Neuronal stem cell (in vitro differentiated cells): ENCODE measurements at regions not wholly inside any gene's neighbourhood (a gene's known extent, or its start where the extent isn't known, plus 50 kb on each side); places are given as distances from the start of the nearest gene placed in this dataset.
A peak's percentile ranks its signal among the peaks of the same experiment; 100 is the strongest.

ENCODE experiments used
- DNase-seq: peaks from one replicate; pipeline ENCODE4 v3.0.0-alpha.2; 2013; ENCODE audit warnings: low spot score
- H2AFZ ChIP-seq: one replicate; pipeline ENCODE4 v1.6.1; 2013; ENCODE audit warnings: mild to moderate bottlenecking, low read length, inconsistent platforms
- H2AK5ac ChIP-seq: 2 replicates; pipeline ENCODE4 v1.6.1; 2013; ENCODE audit warnings: low read depth, mild to moderate bottlenecking, inconsistent platforms, low read length, moderate library complexity, mixed read lengths
- H2BK120ac ChIP-seq: 2 replicates; pipeline ENCODE4 v1.6.1; 2013; ENCODE audit warnings: low read depth, mild to moderate bottlenecking, inconsistent platforms, low read length, moderate library complexity, mixed read lengths
- H2BK12ac ChIP-seq: one replicate; pipeline ENCODE4 v1.6.1; 2013; ENCODE audit warnings: low read length, inconsistent platforms
- H2BK15ac ChIP-seq: 2 replicates; pipeline ENCODE4 v1.6.1; 2013; ENCODE audit warnings: mild to moderate bottlenecking, low read length, inconsistent platforms, mixed read lengths
- H2BK5ac ChIP-seq: one replicate; pipeline ENCODE4 v1.6.1; 2013; ENCODE audit warnings: inconsistent platforms, mild to moderate bottlenecking, low read length, moderate library complexity
- H3K14ac ChIP-seq: one replicate; pipeline ENCODE4 v1.6.1; 2013; ENCODE audit warnings: low read length, inconsistent platforms
- H3K18ac ChIP-seq: 2 replicates; pipeline ENCODE4 v1.6.1; 2013; ENCODE audit warnings: low read length, inconsistent platforms
- H3K23ac ChIP-seq: 2 replicates; pipeline ENCODE4 v1.6.1; 2013; ENCODE audit warnings: low read depth, mild to moderate bottlenecking, mixed read lengths, low read length, inconsistent platforms; ENCODE audit not compliant: poor library complexity
- H3K27ac ChIP-seq: replicated peaks from 3 replicates; pipeline ENCODE4 v1.5.1; 2013; ENCODE audit warnings: low read length, inconsistent platforms
- H3K27me3 ChIP-seq, 3 experiments: 2 replicates each; pipeline ENCODE4 v1.6.1; 2013; ENCODE audit warnings: low read length in 3 of 3, mild to moderate bottlenecking in 2 of 3, inconsistent platforms in 1 of 3, low read depth in 1 of 3, mixed read lengths in 1 of 3, moderate library complexity in 1 of 3; ENCODE audit not compliant: control insufficient read depth in 3 of 3, insufficient read depth in 3 of 3
- H3K36me3 ChIP-seq, 2 donors: replicated peaks in 1 of 2; 2 replicates each; pipeline ENCODE4 v1.6.1; 2013; ENCODE audit warnings: low read length in 2 of 2; ENCODE audit not compliant: control insufficient read depth in 2 of 2, insufficient read depth in 2 of 2
- H3K4ac ChIP-seq: 2 replicates; pipeline ENCODE4 v1.6.1; 2013; ENCODE audit warnings: inconsistent platforms, mild to moderate bottlenecking, low read length, moderate library complexity
- H3K4me1 ChIP-seq, 2 donors: 1 replicate in 1 of 2; 2 replicates in 1 of 2; pipeline ENCODE4 v1.6.1; 2013; ENCODE audit warnings: low read length in 2 of 2, low read depth in 1 of 2; ENCODE audit not compliant: control insufficient read depth in 2 of 2, insufficient read depth in 1 of 2
- H3K4me2 ChIP-seq: one replicate; pipeline ENCODE4 v1.6.1; 2013; ENCODE audit warnings: mild to moderate bottlenecking, low read length, inconsistent platforms; ENCODE audit not compliant: insufficient read depth, poor library complexity, severe bottlenecking
- H3K4me3 ChIP-seq, 2 donors: 2 replicates each; pipeline ENCODE4 v1.5.1; 2013; ENCODE audit warnings: low read length in 2 of 2, mild to moderate bottlenecking in 2 of 2, inconsistent platforms in 1 of 2, moderate library complexity in 1 of 2
- H3K79me1 ChIP-seq: one replicate; pipeline ENCODE4 v1.6.1; 2013; ENCODE audit warnings: low read depth, mild to moderate bottlenecking, inconsistent platforms, low read length, moderate library complexity
- H3K9ac ChIP-seq: one replicate; pipeline ENCODE4 v1.6.1; 2013; ENCODE audit warnings: mild to moderate bottlenecking, low read depth, low read length, inconsistent platforms; ENCODE audit not compliant: poor library complexity
- H3K9me3 ChIP-seq, 2 donors: replicated peaks in 1 of 2; 2 replicates each; pipeline versions ENCODE3 to v1.6.1; 2013; ENCODE audit warnings: low read length in 2 of 2, mild to moderate bottlenecking in 2 of 2, inconsistent platforms in 1 of 2, low read depth in 1 of 2, mixed read lengths in 1 of 2, moderate library complexity in 1 of 2; ENCODE audit not compliant: control insufficient read depth in 2 of 2, insufficient read depth in 1 of 2
- H4K8ac ChIP-seq: one replicate; pipeline ENCODE4 v1.6.1; 2013; ENCODE audit warnings: low read depth, mild to moderate bottlenecking, inconsistent platforms, low read length, moderate library complexity
- H4K91ac ChIP-seq: one replicate; pipeline ENCODE4 v1.6.1; 2013; ENCODE audit warnings: low read length, low read depth, mild to moderate bottlenecking, inconsistent platforms; ENCODE audit not compliant: poor library complexity
- WGBS, 2 donors: extraction: QIAGEN DNeasy Blood & Tissue Kit; methylation state at CpG; one replicate each; pipeline ENCODE4 v1.1.7; 2013; ENCODE audit warnings: missing lambda C conversion rate in 2 of 2, mixed read lengths in 1 of 2; ENCODE audit not compliant: insufficient read length in 2 of 2, insufficient replicate concordance in 1 of 2; ENCODE audit errors: extremely low coverage in 2 of 2; 5-methylcytosine and 5-hydroxymethylcytosine counted together

GRCh38 chrX:39953879-39954278 lies 143.9 kb downstream of the BCOR start:
- H4K91ac ChIP-seq, result no peak overlapping the region
- H3K9ac ChIP-seq, result no peak overlapping the region
- WGBS, 2 donors, result no CpG with 5 or more reads among the region's 10 CpGs
- H2BK15ac ChIP-seq, result no peak overlapping the region
- no peaks in the 10 kb centered on the region for H3K9me3 ChIP-seq
- H2BK120ac ChIP-seq, result no peak overlapping the region
- DNase-seq, result no peak
- no peak overlapping the region for H3K4ac ChIP-seq
- no peaks in the 10 kb centered on the region for H3K79me1 ChIP-seq
- no peak overlapping the region for H2AFZ ChIP-seq
- H3K18ac ChIP-seq, result no peak overlapping the region
- H2AK5ac ChIP-seq, result peak overlapping the region; percentile 81
- H3K14ac ChIP-seq, result no peak overlapping the region
- H3K27ac ChIP-seq, result no peak overlapping the region
- H3K27me3 ChIP-seq, result no peaks in the 10 kb centered on the region
- peak overlapping the region; percentile 22 for H2BK12ac ChIP-seq
- H3K36me3 ChIP-seq, result no peaks in the 10 kb centered on the region
- no peak overlapping the region for H3K23ac ChIP-seq
- no peak overlapping the region for H2BK5ac ChIP-seq
- no peak overlapping the region for H3K4me3 ChIP-seq
- H3K4me2 ChIP-seq, result no peak overlapping the region
- no peak overlapping the region for H4K8ac ChIP-seq
- peaks cover 2 to 10% of the 10 kb centered on the region in 2 donors for H3K4me1 ChIP-seq

GRCh38 chrX:39954851-39955250 lies 142.9 kb downstream of the BCOR start:
- Histone ChIP-seq H2AFZ (peak overlapping the region; percentile 81), H2BK5ac (no peak overlapping the region), H3K23ac (no peak overlapping the region), H3K18ac (no peak overlapping the region), H3K9ac (no peak overlapping the region), H3K9me3 (no peaks in the 10 kb centered on the region), H3K27ac (no peak overlapping the region), H3K79me1 (no peaks in the 10 kb centered on the region), H3K4me1 (peaks cover 2 to 6% of the 10 kb centered on the region in 2 donors), H3K27me3 (no peaks in the 10 kb centered on the region), H3K4me3 (no peak overlapping the region), H3K4me2 (no peak overlapping the region), H3K36me3 (no peaks in the 10 kb centered on the region), H2BK12ac (no peak overlapping the region), H2BK120ac (no peak overlapping the region), H4K8ac (no peak overlapping the region), H4K91ac (no peak overlapping the region), H2AK5ac (no peak overlapping the region), H2BK15ac (no peak overlapping the region), H3K4ac (no peak overlapping the region), H3K14ac (no peak overlapping the region)
- WGBS, 2 donors, result no CpG with 5 or more reads among the region's 9 CpGs
- no peak for DNase-seq

DNA sequence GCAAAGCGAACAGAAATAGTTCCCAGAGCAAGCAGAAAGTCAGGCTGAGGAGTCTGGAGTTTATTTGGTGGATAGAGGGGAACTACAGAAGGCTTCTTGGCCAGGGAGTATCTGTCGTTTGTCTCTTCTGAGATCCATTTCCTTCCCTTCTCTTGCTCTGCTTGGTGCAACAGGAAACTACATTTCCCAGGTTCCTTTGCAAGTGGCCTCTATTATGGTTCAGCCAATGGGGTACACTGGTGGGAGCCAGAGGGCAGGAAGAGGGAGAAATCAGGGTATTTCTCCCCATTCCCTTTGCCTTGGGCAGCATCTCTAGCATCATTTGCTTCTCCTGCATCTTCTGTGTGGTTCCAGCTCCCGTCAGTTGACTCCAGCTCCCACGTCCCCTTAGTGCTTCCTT lies 142.1 kb downstream of the BCOR start:
- Histone ChIP-seq H3K79me1 (no peaks in the 10 kb centered on the region), H3K9me3 (no peaks in the 10 kb centered on the region), H2BK12ac (no peak overlapping the region), H3K4ac (no peak overlapping the region), H2AK5ac (no peak overlapping the region), H3K18ac (no peak overlapping the region), H2AFZ (peak overlapping the region; percentile 81), H2BK15ac (no peak overlapping the region), H3K36me3 (no peaks in the 10 kb centered on the region), H3K9ac (no peak overlapping the region), H3K23ac (no peak overlapping the region), H3K14ac (no peak overlapping the region), H3K4me1 (peaks cover 2 to 6% of the 10 kb centered on the region in 2 donors), H3K4me3 (no peak overlapping the region), H2BK5ac (no peak overlapping the region), H2BK120ac (no peak overlapping the region), H3K27ac (no peak overlapping the region), H4K91ac (no peak overlapping the region), H4K8ac (peak overlapping the region; percentile 50), H3K4me2 (no peak overlapping the region), H3K27me3 (no peaks in the 10 kb centered on the region)
- no CpG with 5 or more reads among the region's 4 CpGs for WGBS, 2 donors
- no peak for DNase-seq

GRCh38 chrX:39956803-39957394 lies 140.9 kb downstream of the BCOR start:
- Histone ChIP-seq H2BK12ac (no peak overlapping the region), H4K91ac (no peak overlapping the region), H3K4me1 (peaks cover 2 to 6% of the 10 kb centered on the region in 2 donors), H3K79me1 (no peaks in the 10 kb centered on the region), H2BK15ac (no peak overlapping the region), H3K36me3 (no peaks in the 10 kb centered on the region), H2AFZ (no peak overlapping the region), H4K8ac (no peak overlapping the region), H3K9ac (no peak overlapping the region), H3K9me3 (no peaks in the 10 kb centered on the region), H3K27ac (no peak overlapping the region), H2BK5ac (no peak overlapping the region), H2BK120ac (no peak overlapping the region), H3K27me3 (no peaks in the 10 kb centered on the region), H3K18ac (no peak overlapping the region), H3K4me3 (no peak overlapping the region), H3K4me2 (no peak overlapping the region), H3K4ac (no peak overlapping the region), H3K23ac (no peak overlapping the region), H2AK5ac (no peak overlapping the region), H3K14ac (no peak overlapping the region)
- no peak for DNase-seq
- WGBS, 2 donors, result no CpG with 5 or more reads among the region's 7 CpGs
